GM19023 (cell line): ENCODE measurements at regions not wholly inside any gene's neighbourhood (a gene's known extent, or its start where the extent isn't known, plus 50 kb on each side); places are given as distances from the start of the nearest gene placed in this dataset.

Experiments used
- ATAC-seq: cut with Tn5 transposase; IDR thresholded peaks from one replicate; pipeline ENCODE4 v1.9.1; 2021; ENCODE audit warnings: mild to moderate bottlenecking, moderate library complexity; ENCODE audit not compliant: unreplicated experiment

DNA sequence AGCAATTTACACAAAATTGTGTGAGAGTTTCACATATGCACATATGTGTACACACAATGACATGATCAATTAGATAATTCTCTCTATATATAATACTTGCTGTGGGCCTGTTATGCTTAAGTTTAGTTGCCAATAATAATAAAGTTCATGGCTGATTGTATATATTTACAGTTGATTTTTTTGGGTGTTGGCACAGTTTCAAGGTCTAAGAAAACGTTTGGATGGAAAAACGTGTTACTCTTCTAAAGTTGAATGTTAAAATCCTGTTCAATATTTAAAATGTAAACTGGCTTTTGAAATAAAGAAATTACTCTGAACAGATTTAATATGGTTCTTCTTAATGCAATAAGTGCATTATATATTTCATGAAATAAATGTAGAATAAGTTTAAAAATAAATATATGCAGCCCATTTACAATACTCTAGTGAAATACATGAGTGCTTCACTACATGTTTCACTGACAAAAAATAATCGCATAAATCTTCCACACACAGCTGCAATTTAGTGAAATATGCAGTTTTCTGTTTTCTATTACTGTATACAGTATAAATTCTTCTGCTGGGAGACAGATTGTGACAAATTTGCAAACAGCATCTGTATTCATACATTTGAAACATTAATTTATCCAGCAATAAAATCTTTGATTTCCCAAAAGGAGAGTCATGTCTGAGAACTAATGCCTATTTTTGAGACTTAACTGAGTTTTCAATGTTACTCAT is 586.9 kb upstream of the KLHL1 start:
- ATAC-seq, result no peak

GRCh38 chr13:70668983-70669382 is 560.7 kb upstream of the KLHL1 start:
- ATAC-seq, result no peak

- ATAC-seq, result no peak
These were observed 560.0 kb upstream of the KLHL1 start for GRCh38 chr13:70668293-70668692.

DNA sequence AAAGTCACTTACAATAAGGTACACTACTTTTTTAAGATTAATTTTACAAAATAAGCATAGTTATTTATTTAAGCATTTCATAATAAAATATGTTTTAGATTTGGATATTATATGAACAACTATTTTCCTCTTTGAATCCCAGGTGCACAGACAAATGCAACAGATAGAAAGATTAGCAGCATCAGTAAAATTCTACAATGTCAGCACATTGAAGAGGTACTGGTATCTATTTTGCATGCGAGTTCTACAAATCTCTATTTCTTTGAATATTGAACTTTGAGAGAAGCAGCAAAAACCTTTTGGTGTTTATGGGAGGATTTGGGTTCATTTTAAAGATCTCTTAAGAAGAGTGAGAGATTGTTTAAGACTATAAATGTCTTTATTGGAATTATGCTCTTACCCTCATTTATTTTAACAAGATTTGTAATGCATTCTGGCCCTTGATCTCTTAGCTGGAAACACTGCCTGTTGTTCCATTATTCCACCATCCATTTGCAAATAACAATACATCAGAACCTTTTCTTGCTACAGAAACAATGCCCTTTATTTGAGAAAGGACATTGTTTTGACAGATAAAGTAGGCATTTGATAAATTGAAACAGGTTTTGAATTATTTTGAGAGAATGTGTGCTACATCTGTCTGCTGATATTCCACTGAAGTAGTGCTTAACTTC is 558.8 kb upstream of the KLHL1 start:
- no peak for ATAC-seq

- ATAC-seq, result no peak
These were observed 554.1 kb upstream of the KLHL1 start for GRCh38 chr13:70662231-70662940.

DNA sequence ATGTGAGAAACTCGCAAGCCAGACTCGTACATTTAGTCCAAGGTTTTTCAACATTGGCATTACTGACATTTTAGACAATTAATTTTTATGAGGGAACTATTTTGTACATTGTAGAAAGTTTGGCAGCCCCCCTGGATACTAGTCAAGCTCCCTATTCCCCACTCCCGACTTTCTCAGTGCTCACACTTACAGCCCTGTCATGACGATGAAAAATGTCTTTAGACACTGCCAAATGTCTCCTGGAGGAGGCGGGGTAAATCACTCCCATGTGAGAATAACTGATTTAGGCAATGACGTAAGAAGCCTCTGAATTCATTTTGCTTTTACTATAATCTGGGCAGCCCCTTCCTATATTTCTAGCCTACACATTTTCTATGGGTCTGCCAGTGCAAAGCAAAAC is 535.8 kb upstream of the KLHL1 start:
- ATAC-seq, result no peak

DNA sequence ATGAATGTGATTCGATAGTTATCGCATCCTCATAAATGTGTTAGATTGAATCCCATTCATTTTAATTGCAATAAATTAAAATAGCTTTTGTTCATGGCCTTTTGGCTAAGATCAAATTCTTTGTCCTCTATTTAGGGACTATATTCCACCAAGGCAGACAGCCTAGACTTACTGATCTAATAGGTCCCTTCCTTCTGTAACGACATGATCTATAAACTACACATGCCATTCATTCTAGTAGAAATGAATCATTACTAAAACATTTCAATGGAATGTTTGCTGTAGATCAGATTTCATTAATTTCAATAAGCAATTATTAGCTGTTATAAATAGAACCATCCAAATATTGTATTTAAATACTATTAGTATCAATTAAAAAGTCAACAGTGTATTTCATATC is 526.6 kb upstream of the KLHL1 start:
- ATAC-seq, result no peak

DNA sequence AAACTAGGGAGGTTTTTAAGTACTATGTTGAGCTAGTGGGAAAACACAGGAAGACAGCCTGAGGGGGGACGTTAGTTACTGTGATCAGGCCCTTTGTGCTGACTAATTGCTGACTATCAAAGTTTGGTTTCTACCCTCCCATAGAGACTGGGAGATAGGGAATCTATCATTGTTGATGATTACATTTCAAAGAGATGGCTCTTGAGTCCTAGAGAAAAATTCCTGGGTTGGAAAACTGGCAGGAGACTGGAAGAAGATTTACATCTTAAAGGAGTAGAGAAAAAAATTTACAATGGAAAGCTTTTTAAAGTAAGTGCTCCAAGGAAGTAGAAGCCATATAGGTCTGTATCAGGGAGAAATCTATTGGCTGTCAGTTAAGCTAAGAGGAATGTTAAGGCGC is 522.0 kb upstream of the KLHL1 start:
- ATAC-seq, result no peak

DNA sequence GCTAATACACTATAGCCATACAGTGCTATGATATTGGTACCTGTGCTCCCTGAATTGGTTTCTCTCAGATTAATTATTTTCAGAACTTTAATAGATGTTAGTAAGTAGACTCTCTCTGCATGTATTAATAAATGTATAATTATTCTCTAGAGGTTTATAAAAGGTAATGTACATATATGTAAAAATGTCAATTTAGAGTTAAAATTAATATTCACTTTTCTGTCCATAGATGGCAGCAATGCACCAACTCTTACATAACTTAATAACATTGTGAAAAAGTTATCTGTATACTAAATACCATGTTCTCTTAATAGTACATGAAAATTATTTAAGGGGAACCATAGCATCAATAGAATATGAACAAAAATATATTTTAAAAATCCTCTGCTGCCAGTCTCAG is 515.0 kb upstream of the KLHL1 start:
- ATAC-seq, result no peak

GRCh38 chr13:70622796-70623195 is 514.5 kb upstream of the KLHL1 start:
- ATAC-seq, result no peak

GRCh38 chr13:70619936-70620335 is 511.7 kb upstream of the KLHL1 start:
- ATAC-seq, result no peak

DNA sequence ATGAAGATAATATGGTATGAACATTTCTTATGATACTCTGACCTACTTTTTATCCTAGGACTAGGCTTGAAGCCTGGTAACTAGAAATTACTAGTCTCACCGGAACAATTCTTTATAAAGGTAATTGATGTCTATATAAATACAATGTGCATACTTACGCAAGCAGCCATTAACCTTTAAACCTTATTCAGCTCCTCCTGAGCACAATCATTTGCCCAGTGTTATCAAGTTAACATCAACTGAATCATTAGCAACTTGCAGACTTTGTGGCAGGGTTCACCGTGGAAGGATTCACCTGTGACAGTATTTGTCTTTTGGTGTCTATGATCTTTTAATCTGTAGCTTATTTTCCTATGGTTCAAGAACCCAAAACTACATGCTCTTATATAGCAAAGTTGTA is 508.6 kb upstream of the KLHL1 start:
- no peak for ATAC-seq

- no peak for ATAC-seq
These were observed 505.0 kb upstream of the KLHL1 start for GRCh38 chr13:70613295-70613694.

- ATAC-seq, result no peak
These were observed 504.6 kb upstream of the KLHL1 start for GRCh38 chr13:70612881-70613280.

- no peak for ATAC-seq
These were observed 496.2 kb upstream of the KLHL1 start for GRCh38 chr13:70604448-70604847.

DNA sequence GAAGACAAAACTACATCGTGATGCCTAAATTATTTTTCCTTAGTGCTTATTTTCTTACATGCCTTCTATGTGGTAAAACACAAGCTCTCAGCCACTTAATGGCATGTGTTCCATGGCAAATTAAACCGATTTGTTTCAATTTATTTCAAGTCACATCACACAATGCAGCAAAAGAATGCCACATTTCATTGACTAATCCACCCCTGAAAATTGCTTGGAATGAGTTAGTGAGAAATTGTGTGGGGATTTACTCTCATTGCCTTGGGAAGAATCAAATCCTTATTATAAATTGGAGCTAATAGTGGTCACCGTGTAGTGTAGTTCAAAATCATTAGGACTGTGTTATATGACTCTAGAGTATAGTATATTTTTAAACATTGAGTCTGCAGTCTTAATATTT is 485.5 kb upstream of the KLHL1 start:
- no peak for ATAC-seq

GRCh38 chr13:70585109-70585508 is 476.9 kb upstream of the KLHL1 start:
- ATAC-seq, result no peak

- no peak for ATAC-seq
These were observed 472.6 kb upstream of the KLHL1 start for GRCh38 chr13:70580825-70581224.

DNA sequence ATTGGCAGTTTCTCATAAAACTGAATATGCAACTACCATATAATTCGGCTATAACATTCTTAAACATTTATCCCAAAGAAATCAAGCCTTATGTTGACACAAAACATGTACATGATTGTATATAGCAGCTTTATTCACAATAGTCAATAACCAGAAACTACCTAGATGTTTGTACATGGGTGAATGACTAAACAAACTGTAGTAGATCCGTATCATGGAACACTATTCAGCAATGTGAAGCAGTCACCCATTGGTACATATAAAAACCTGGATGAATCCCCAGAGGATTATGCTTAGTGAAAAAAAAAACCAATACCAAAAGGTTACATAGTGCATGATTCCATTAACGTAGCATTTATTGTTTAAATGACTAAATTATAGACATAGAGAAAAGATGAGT is 471.7 kb upstream of the KLHL1 start:
- ATAC-seq, result no peak

DNA sequence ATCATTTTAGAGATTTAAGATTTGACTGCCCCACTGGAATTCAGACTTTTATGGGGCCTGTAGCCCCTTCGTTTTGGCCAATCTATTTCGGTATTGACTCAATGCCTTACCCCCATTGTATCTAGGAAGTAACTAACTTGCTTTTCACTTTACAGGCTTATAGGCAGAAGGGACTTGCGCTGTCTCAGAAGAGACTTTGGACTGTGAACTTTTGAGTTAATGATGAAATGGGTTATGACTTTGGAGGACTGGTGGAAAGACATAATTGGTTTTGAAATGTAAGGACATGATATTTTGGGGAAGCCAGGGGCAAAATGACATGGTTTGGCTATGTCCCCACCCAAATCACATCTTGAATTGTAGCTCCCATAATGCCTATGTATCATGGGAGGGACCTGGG is 463.0 kb upstream of the KLHL1 start:
- ATAC-seq, result no peak

DNA sequence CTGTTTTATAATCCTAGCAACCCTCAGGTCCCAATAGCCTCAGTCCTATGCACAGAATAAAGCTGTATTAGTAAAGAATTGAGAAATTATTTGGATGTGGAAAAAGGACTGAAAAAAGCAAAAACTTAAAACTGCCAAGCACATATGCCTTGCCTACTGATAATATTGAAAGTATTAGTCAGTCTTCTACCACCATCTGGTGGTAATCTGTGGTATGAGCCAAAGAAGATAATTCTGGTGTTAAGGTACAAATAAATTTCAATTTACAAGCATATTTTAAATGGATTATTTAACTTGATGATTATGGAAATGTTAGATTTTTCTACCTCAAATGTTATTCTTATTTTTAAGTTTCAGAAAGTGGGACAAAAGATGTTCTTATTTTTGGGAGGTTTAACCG is 460.3 kb upstream of the KLHL1 start:
- ATAC-seq, result no peak

GRCh38 chr13:70544706-70545105 is 436.5 kb upstream of the KLHL1 start:
- no peak for ATAC-seq
